ENCODE measurements at regions not wholly inside any gene's neighbourhood (a gene's known extent, or its start where the extent isn't known, plus 50 kb on each side); places are given as distances from the start of the nearest gene placed in this dataset.

GRCh38 chr12:104855599-104855998 lies 102.5 kb downstream of the SLC41A2 start:
- H2BK12ac ChIP-seq (ENCODE audit: low read depth, low read length) = no peak overlapping the region
- H3K4ac ChIP-seq (replicated peaks; ENCODE audit: insufficient read length, low read depth, low read length) = no peak overlapping the region
- H4K8ac ChIP-seq (ENCODE audit: extremely low read depth, insufficient read depth, low read length) = no peak overlapping the region
- POLR2A ChIA-PET (ENCODE audit: partially characterized antibody) = no interaction called here
- no peaks in the 10 kb centered on the region for H3K4me1 ChIP-seq (replicated peaks in 1 of 4; ENCODE audit: control insufficient read depth in 3 of 4, insufficient read depth in 4 of 4, low read length in 3 of 4)
- 91% methylated on average over 6 of the region's 6 CpGs; no CpG with 5 or more reads in 1 of the 2 experiments for WGBS, 2 experiments (ENCODE audit: extremely low coverage in 1 of 2, insufficient coverage in 1 of 2, insufficient read length in 1 of 2, insufficient replicate concordance in 2 of 2, low coverage in 1 of 2, low lambda C conversion rate in 2 of 2, missing lambda C conversion rate in 1 of 2)
- H3K4me2 ChIP-seq (ENCODE audit: insufficient read depth in 1 of 2, low read depth in 2 of 2, low read length in 2 of 2) = no peak overlapping the region
- H4K20me1 ChIP-seq (replicated peaks in 1 of 2; ENCODE audit: control insufficient read depth in 1 of 2, insufficient read depth in 2 of 2, low read length in 2 of 2) = no peaks in the 10 kb centered on the region
- H3K36me3 ChIP-seq (ENCODE audit: control insufficient read depth in 2 of 4, insufficient read depth in 4 of 4, low read length in 3 of 4) = no peaks in the 10 kb centered on the region
- no peak overlapping the region for H2BK120ac ChIP-seq (replicated peaks; ENCODE audit: low read depth, low read length)
- no peak overlapping the region for H3K56ac ChIP-seq (replicated peaks; ENCODE audit: insufficient read length, low read depth, low read length)
- CTCF ChIA-PET (ENCODE audit: partially characterized antibody) = interaction anchor here (1.7 kb wide), 2 partner anchors 9 to 21 kb away, joined by 5 to 7 read pairs; no protein-coding TSS in a partner anchor
- no peak overlapping the region for H2BK20ac ChIP-seq (ENCODE audit: low read length)
- no peak overlapping the region for H2BK15ac ChIP-seq (ENCODE audit: low read length)
- no peak overlapping the region for H3K27ac ChIP-seq (ENCODE audit: low read depth, low read length)
- H3K4me3 ChIP-seq (ENCODE audit: extremely low read depth in 1 of 4, insufficient read depth in 2 of 4, low read depth in 3 of 4, low read length in 4 of 4) = no peak overlapping the region
- H3K23me2 ChIP-seq (ENCODE audit: low read depth, low read length) = no peaks in the 10 kb centered on the region
- H3K18ac ChIP-seq (ENCODE audit: extremely low read depth, low read length) = no peak overlapping the region
- no peaks in the 10 kb centered on the region for H3K79me2 ChIP-seq (ENCODE audit: control insufficient read depth in 1 of 2, insufficient read depth in 2 of 2, low read length in 2 of 2)
- H4K5ac ChIP-seq (ENCODE audit: insufficient read length, low read depth, low read length) = no peak overlapping the region
- H2AFZ ChIP-seq (ENCODE audit: low read length) = no peak overlapping the region
- no peaks in the 10 kb centered on the region for H3K79me1 ChIP-seq (ENCODE audit: low read depth, low read length)
- DNase-seq (ENCODE audit: low read depth in 1 of 2, low spot score in 2 of 2) (no peak), FAIRE-seq (no peak)
- no peak for TF ChIP-seq RAD21 (IDR thresholded peaks at IDR 0.05 in 1 of 2, conservative IDR thresholded peaks at IDR 0.05 in 1 of 2; ENCODE audit: low read depth in 2 of 2, low read length in 2 of 2)
- no peak for TF ChIP-seq POLR2A (IDR thresholded peaks at IDR 0.05; ENCODE audit: control extremely low read depth in 1 of 2, low read depth in 2 of 2, low read length in 2 of 2)
- no peak for TF ChIP-seq ATF3 (IDR thresholded peaks at IDR 0.05; ENCODE audit: insufficient read depth, low read depth, low read length)
- no peaks in the 10 kb centered on the region for H3K9me3 ChIP-seq (ENCODE audit: insufficient read depth in 2 of 2, low read depth in 1 of 2, low read length in 1 of 2)
- H3K9ac ChIP-seq (replicated peaks in 1 of 4; ENCODE audit: extremely low read depth in 1 of 4, low read depth in 3 of 4, low read length in 3 of 4) = no peak overlapping the region
- no peaks in the 10 kb centered on the region for H3K27me3 ChIP-seq (replicated peaks in 1 of 4; ENCODE audit: control insufficient read depth in 3 of 4, extremely low read depth in 1 of 4, insufficient read depth in 3 of 4, low read length in 3 of 4)
- H2AK5ac ChIP-seq (ENCODE audit: low read depth, low read length) = no peak overlapping the region
- no peak overlapping the region for H3K14ac ChIP-seq (ENCODE audit: insufficient read length)
- no peak overlapping the region for H2BK5ac ChIP-seq (ENCODE audit: low read depth, low read length)
- H4K91ac ChIP-seq (replicated peaks; ENCODE audit: insufficient read length, low read length) = no peak overlapping the region
- H3K23ac ChIP-seq (ENCODE audit: insufficient read length) = no peak overlapping the region

Measured in H1 (cell line).